NCI-H345 treated with DMSO at 0.1 percent for 48 hours (cell line): ENCODE measurements at regions not wholly inside any gene's neighbourhood (a gene's known extent, or its start where the extent isn't known, plus 50 kb on each side); places are given as distances from the start of the nearest gene placed in this dataset.
"Not testable (repeated sequence)": the region's sequence is repeated elsewhere in the genome, so short reads cannot be mapped to it uniquely, and the experiment has no call there.

Experiments
- DNase-seq: peaks from one replicate; lab custom pipeline; 2025; ENCODE audit not compliant: unreplicated experiment; lab: John Stamatoyannopoulos, UW

DNA sequence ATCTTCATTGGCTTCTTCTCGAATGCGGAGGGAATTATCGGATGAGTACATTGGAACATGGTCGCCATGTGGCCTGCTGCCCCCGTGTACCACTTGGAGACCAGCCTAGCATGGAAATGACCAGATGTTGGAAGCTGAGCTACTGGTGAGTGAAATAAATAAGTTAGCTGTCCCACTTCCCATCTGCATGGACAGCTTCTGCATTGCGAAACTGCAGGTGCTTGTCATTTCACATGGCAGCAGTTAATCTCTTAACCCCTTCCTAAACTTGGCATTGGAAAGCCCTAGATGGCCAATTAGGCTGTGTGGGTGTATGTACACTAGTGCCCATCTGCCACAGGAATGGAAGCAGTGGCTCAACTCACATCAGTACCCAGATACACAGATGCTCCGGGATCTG lies 246.6 kb upstream of the IL12B start:
- no peak for DNase-seq

DNA sequence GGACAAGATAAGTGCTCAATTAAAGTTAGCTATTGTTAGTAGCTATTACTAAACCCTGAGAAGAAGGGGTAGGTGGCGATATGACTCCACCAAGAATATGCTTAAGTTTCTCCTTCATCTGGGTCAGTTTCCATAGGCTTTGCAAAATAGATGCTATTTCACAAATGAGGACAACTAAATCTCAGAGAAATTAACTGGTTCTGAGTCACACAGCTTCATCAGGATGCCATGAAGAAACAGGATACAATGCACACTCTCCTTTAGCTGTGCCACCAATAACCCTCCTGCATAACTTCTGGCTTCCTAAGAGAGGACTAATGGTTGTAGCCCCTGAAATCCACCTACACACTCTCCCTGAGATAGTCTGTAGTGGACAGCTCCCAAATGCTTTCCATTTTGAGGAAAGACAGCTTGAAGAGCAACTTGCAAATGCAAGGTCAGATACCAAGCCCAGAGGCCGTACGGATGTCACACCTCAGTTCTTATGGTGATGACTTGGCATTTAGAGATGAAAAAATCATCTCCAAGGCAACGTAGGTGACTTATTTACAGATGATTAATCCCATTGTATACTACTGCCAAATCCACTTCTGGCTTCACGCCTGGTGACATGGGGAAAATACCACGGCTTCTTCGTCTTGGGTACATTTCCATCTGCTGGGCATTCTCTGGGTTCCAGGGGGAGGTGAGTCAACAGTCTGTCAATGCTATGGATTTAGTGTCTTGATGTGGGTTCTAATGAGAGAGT lies 251.4 kb upstream of the IL12B start:
- no peak for DNase-seq

DNA sequence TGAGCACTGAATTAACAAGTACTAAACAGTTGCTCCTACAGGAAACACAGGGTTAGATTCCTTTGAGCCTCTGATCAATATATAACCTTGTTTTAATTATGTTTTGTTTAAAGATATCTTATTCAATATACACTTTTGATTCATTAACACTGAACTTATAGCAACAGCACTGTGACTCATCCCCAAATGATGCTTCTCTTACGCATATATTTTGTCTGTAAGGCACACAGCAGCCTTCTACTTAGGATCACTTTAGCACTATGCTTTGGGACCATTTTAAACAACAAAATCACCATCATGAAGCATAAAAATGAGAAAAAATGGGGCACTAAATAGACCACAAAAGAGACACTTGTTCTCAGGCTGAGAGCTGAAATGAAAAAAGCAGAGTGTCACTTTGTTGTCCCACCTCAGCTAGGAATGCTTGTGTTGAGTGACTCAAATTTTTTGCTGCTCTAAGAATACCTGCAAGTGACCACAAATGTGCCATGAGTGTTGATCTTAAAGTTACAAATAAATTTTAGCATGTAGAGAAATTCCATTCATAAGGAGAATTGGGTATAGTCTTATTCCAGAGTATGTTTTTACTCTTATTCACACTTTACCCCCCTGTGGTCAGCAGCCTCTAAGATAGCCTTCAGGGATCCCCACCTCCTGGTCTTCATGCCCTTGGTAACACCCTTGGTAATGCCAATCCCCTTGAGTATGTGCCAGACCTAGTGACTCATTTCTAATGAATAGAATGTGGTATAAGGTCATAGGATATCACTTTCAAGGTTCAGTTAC lies 252.7 kb upstream of the IL12B start:
- no peak for DNase-seq

- no peak for DNase-seq
Measured at GRCh38 chr5:159586921-159587320, 256.6 kb upstream of the IL12B start.

DNA sequence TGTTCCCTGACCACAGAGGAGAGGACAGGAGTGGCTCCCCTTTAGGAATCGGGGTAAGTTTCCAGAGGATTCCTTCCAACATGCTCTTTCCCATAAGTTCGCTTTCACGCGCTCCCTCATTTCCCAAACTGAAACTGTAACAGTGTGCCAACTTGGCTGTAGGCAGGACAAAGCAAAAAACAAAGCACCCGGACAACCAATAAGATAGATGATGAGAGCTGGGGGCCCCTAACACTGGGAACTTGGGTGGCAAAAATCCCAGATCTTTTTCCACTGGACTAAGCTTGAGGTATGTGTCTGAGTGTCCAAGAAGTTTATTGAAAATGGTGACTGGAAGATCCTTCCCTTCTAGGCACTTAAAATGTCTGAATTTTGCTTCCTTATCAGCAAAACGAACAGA lies 258.7 kb upstream of the IL12B start:
- no peak for DNase-seq

GRCh38 chr5:159593518-159594073 lies 263.3 kb upstream of the IL12B start:
- DNase-seq: no peak

GRCh38 chr5:159595561-159595960 lies 265.3 kb upstream of the IL12B start:
- DNase-seq: not testable (repeated sequence)

DNA sequence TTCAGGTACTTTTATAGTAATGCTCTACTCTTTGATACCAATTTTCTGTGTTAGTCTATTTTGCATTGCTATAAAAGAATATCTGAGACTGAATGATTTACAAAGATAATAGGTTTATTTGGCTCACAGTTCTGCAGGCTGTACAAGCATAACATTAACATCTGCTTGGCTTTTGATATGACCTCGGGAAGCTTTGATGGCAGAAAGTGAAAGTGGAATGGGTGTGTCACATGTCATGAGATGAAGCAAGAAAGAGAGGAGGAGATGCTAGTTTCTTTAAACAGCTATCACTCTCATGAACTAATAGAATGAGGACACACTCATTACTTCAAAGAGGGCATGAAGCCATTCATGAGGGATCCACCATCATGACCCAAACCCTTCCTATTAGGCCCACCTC lies 270.9 kb upstream of the IL12B start:
- DNase-seq: no peak

GRCh38 chr5:159602434-159602833 lies 272.1 kb upstream of the IL12B start:
- DNase-seq: no peak

DNA sequence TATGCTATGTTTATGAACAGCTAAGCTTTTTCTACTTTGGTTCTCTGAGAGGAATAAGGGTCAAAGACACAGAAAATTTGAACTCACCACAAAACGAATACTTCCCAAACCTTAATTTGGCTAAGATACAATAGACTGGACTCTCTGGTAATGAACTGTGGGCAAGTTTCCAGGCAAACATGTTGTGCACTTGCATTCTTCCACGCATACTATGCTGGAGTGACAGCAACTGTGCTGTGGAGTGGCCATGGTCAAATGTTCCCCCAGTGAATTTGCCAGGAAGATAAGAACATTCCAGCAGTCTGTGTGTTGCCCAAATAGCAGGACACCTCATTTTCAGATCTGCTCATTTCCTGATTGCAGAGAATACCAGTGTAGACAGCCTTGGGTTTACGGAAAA lies 275.3 kb upstream of the IL12B start:
- DNase-seq: no peak

DNA sequence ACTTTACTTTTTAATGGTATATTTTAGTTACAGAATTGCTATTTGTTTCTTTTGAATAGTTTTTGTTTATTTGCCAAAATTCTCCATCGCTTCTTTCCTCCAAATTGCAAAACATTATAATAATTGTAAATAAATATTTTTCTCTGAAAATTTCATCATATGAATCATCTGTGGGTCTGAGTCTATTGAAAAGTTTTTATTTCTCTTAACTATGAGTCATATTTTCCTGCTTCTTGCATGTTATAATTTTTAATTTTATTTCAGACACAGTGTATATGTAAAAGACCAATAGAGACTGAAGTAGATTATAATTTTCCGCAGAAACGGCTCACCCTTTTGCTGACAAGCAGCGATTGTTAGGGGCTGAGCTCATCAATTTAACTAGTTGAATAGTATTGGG lies 279.1 kb upstream of the IL12B start:
- DNase-seq: no peak

DNA sequence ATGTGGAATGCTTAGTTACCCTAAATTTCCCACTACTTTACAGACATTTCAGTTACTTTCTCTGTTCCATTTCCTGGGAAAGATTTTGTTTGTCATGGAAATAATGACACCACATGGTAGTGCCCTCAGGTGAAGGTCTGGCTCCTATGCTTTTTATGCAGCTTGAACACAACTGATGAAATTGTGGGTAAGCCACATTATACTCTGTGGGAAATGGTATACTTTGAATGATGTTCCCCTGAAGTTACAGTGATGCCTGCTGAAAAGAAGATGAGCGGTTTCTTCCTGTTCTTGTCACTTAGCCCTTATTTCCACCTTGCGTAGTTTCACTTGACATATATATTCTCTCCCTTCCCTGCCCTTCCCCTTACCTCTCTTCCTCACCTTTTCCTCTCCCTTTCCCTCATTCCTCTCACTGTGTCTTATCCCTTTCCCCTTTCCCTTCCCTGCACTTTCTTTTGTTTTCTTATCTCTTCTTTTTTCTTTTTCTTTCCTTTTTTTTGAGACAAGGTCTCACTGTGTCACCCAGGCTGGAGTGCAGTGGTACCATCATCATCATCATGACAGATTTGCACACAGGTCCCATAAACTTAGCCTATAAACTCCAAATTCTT lies 280.8 kb upstream of the IL12B start:
- DNase-seq: no peak

- no peak for DNase-seq
Measured at GRCh38 chr5:159616952-159617351, 286.7 kb upstream of the IL12B start.

DNA sequence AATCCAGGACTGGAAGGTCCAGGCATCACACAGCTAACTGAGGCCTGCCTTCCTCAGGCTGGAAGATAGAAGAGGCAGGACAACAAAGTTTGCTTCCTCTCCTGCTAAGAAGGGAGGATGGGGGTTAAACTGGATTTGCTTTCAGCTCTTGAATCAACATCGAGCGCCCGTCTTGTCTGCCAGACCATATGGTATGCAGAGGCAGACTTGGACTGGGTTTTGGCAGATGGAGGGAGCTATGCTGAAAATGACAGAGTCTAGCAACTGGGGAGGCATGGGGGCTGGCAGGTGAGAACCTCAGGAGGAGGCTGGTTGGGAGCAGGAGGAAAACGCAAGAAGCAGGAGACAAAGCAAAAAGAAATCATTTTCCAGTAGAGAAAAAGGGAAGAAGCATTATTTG lies 289.5 kb upstream of the IL12B start:
- DNase-seq: no peak

- DNase-seq: no peak
Measured at GRCh38 chr5:159620853-159621540, 290.7 kb upstream of the IL12B start.

- no peak for DNase-seq
Measured at GRCh38 chr5:159628703-159629102, 287.6 kb upstream of the ADRA1B start.

DNA sequence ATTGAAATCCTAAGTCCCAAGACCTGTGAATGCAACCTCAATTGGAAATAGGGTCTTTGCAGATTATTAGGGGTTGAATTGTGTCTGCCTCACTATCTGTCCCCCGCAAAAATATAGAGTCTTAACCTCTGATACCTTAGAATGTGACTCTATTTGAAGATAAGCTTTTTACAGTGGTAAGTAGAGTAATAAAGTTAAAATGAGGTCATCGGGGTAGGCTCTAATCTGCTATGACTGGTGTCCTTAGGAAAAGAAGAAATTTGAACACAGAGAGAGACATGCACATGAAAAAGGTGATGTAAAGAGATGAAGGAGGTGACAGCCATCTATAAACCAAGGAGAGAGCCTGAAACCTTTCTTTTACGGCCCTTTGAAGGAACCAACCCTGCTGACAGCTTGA lies 287.1 kb upstream of the ADRA1B start:
- no peak for DNase-seq

- no peak for DNase-seq
Measured at GRCh38 chr5:159630545-159630944, 285.7 kb upstream of the ADRA1B start.

DNA sequence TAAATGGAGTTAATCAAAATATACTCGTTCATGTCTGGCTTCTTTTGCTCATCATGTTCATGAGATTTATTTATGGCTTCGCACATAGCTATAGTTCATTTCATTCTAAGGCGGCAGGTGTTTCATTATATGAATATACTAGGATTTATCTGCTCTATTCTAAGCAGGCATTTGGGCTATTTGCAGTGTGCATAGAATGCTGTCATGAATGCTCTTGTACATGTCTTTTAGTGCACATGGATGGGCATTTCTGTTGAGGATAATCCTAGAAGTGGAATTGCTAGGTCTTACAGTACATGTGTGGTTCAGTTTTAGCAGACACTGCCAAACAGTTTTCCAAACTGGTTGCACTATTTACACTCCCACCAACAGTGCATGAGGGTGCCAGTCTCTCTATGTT lies 285.3 kb upstream of the ADRA1B start:
- DNase-seq: no peak

DNA sequence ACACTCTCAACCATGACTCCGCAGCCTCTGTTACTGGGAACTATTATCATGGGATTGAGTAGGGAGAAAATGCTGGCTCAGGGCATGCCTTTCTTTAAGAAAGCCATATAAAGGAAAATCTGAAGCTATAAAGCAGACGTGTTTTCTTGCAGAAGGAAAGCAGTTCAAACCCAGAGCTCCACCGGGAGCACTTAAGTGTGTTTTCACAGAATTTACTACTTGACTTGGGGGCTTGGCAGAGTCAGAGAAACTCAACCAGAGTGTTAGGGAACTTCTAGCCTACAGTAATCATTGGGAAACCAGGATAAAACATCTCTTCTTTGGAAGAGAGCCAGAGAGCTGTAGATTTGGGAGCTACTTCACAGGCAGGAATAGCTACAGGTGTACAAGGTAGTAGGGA lies 283.4 kb upstream of the ADRA1B start:
- no peak for DNase-seq

GRCh38 chr5:159638481-159638880 lies 277.8 kb upstream of the ADRA1B start:
- DNase-seq: no peak
